OCI-LY1 (cell line): ENCODE measurements at regions not wholly inside any gene's neighbourhood (a gene's known extent, or its start where the extent isn't known, plus 50 kb on each side); places are given as distances from the start of the nearest gene placed in this dataset.

Source experiments
- CTCF ChIP-seq: fragments of 200-600 bp; sonication (generic), shearing (Covaris generic); IDR thresholded peaks from 2 replicates; pipeline ENCODE4 v1.5.1; 2017; ENCODE audit warnings: mild to moderate bottlenecking, antibody characterized with exemption, low read length, moderate library complexity, mixed read lengths
- EZH2 ChIP-seq: fragments of 200-600 bp; sonication (generic), shearing (Covaris generic); IDR thresholded peaks from 2 replicates; pipeline ENCODE4 v1.8.0; 2017; ENCODE audit warnings: borderline replicate concordance, mixed run types, mild to moderate bottlenecking, antibody characterized with exemption, low read length, moderate library complexity, mixed read lengths

GRCh38 chr12:18828483-18828882, 90.6 kb downstream of the CAPZA3 start:
- TF ChIP-seq CTCF (no peak), EZH2 (no peak)
